ENCODE measurements at regions not wholly inside any gene's neighbourhood (a gene's known extent, or its start where the extent isn't known, plus 50 kb on each side); places are given as distances from the start of the nearest gene placed in this dataset.
"Not testable (repeated sequence)": the region's sequence is repeated elsewhere in the genome, so short reads cannot be mapped to it uniquely, and the experiment has no call there.

GRCh38 chr20:53763707-53764414 is 170.2 kb upstream of the ZNF217 start:
- no peak for DNase-seq

GRCh38 chr20:53762423-53762798 is 168.8 kb upstream of the ZNF217 start:
- not testable (repeated sequence) for DNase-seq

- DNase-seq: no peak
Measured at GRCh38 chr20:53760025-53760441, 166.4 kb upstream of the ZNF217 start.

GRCh38 chr20:53757472-53757913 is 163.9 kb upstream of the ZNF217 start:
- DNase-seq: no peak

- DNase-seq: no peak
Measured at GRCh38 chr20:53755733-53756531, 162.3 kb upstream of the ZNF217 start.

- no peak for DNase-seq
Measured at GRCh38 chr20:53753880-53754459, 160.3 kb upstream of the ZNF217 start.

GRCh38 chr20:53752971-53753879 is 159.6 kb upstream of the ZNF217 start:
- DNase-seq: no peak

- no peak for DNase-seq
Measured at GRCh38 chr20:53752583-53752970, 158.9 kb upstream of the ZNF217 start.

GRCh38 chr20:53751620-53752318 is 158.1 kb upstream of the ZNF217 start:
- no peak for DNase-seq

GRCh38 chr20:53750827-53751619 is 157.4 kb upstream of the ZNF217 start:
- DNase-seq: peak; percentile 8

- no peak for DNase-seq
Measured at GRCh38 chr20:53749499-53749898, 155.9 kb upstream of the ZNF217 start.

- peak; percentile 6 for DNase-seq
Measured at GRCh38 chr20:53748821-53749421, 155.3 kb upstream of the ZNF217 start.

GRCh38 chr20:53748176-53748575 is 154.5 kb upstream of the ZNF217 start:
- DNase-seq: no peak

GRCh38 chr20:53743607-53744260 is 150.1 kb upstream of the ZNF217 start:
- no peak for DNase-seq

- DNase-seq: no peak
Measured at GRCh38 chr20:53742685-53743081, 149.0 kb upstream of the ZNF217 start.

- DNase-seq: no peak
Measured at GRCh38 chr20:53741726-53742028, 148.0 kb upstream of the ZNF217 start.

- DNase-seq: no peak
Measured at GRCh38 chr20:53739799-53740785, 146.5 kb upstream of the ZNF217 start.

GRCh38 chr20:53738945-53739798 is 145.5 kb upstream of the ZNF217 start:
- no peak for DNase-seq

Measured in activated CD4-positive, alpha-beta T cell treated with anti-CD3 and anti-CD28 coated beads, Interleukin-2, amount 50 U/mL, for 1 hour (primary cell).